ENCODE measurements at regions not wholly inside any gene's neighbourhood (a gene's known extent, or its start where the extent isn't known, plus 50 kb on each side); places are given as distances from the start of the nearest gene placed in this dataset.

GRCh38 chr5:157994906-157995519 is 136.1 kb upstream of the CLINT1 start:
- DNase-seq: peak; percentile 59 to 73
- H3K4me1 ChIP-seq: peaks cover 0 to 4% (median 0%) of the 10 kb centered on the region in 4 donors
- intact Hi-C loops (cut with DNase I; ENCODE audit: low total_unique reads): no loop called here

GRCh38 chr5:157993986-157994691 is 135.2 kb upstream of the CLINT1 start:
- peaks cover 0 to 4% (median 0%) of the 10 kb centered on the region in 4 donors for H3K4me1 ChIP-seq
- H3K9me3 ChIP-seq: no peaks in the 10 kb centered on the region
- H3K27me3 ChIP-seq: no peaks in the 10 kb centered on the region
- H3K36me3 ChIP-seq: no peaks in the 10 kb centered on the region
- intact Hi-C loops (cut with DNase I; ENCODE audit: low total_unique reads): loop anchor here (2.0 kb wide), 1 partner anchor 173 kb away; no protein-coding TSS in a partner anchor
- no peak overlapping the region for H3K27ac ChIP-seq
- TF ChIP-seq CTCF (IDR thresholded peaks at IDR 0.05): no peak
- DNase-seq: no peak
- H3K4me3 ChIP-seq: no peak overlapping the region

More at GRCh38 chr5:157994906-157995519, 136.1 kb upstream of the CLINT1 start:
- no peaks in the 10 kb centered on the region for H3K36me3 ChIP-seq
- H3K27me3 ChIP-seq: no peaks in the 10 kb centered on the region
- no peak overlapping the region for H3K4me3 ChIP-seq
- no peaks in the 10 kb centered on the region for H3K9me3 ChIP-seq
- peak; percentile 79 to 82 for TF ChIP-seq CTCF (IDR thresholded peaks at IDR 0.05)
- H3K27ac ChIP-seq: no peak overlapping the region

- H3K4me3 ChIP-seq: no peak overlapping the region
- H3K9me3 ChIP-seq: no peaks in the 10 kb centered on the region
- no peak for TF ChIP-seq CTCF (IDR thresholded peaks at IDR 0.05)
- no peak overlapping the region for H3K27ac ChIP-seq
- H3K4me1 ChIP-seq: peaks cover 0 to 4% (median 0%) of the 10 kb centered on the region in 4 donors
- H3K36me3 ChIP-seq: no peaks in the 10 kb centered on the region
- intact Hi-C loops (cut with DNase I; ENCODE audit: low total_unique reads): loop anchor here (2.0 kb wide), 1 partner anchor 172 kb away; no protein-coding TSS in a partner anchor
- no peak for DNase-seq
- no peaks in the 10 kb centered on the region for H3K27me3 ChIP-seq
Measured at GRCh38 chr5:157993201-157993600, 134.3 kb upstream of the CLINT1 start.

GRCh38 chr5:157990583-157991181 is 131.7 kb upstream of the CLINT1 start:
- no peak for DNase-seq
- Histone ChIP-seq H3K27me3 (no peaks in the 10 kb centered on the region), H3K27ac (no peak overlapping the region), H3K4me3 (no peak overlapping the region), H3K36me3 (no peaks in the 10 kb centered on the region), H3K9me3 (no peaks in the 10 kb centered on the region), H3K4me1 (peaks cover 0 to 4% (median 0%) of the 10 kb centered on the region in 4 donors)
- TF ChIP-seq CTCF (IDR thresholded peaks at IDR 0.05): no peak
- intact Hi-C loops (cut with DNase I; ENCODE audit: low total_unique reads): no loop called here

- H3K36me3 ChIP-seq: no peaks in the 10 kb centered on the region
- no peaks in the 10 kb centered on the region for H3K4me1 ChIP-seq
- H3K27me3 ChIP-seq: no peaks in the 10 kb centered on the region
- TF ChIP-seq CTCF (IDR thresholded peaks at IDR 0.05): no peak
- no peaks in the 10 kb centered on the region for H3K9me3 ChIP-seq
- H3K4me3 ChIP-seq: no peak overlapping the region
- no peak overlapping the region for H3K27ac ChIP-seq
- DNase-seq: no peak
- intact Hi-C loops (cut with DNase I; ENCODE audit: low total_unique reads): no loop called here
Measured at GRCh38 chr5:157989296-157989695, 130.4 kb upstream of the CLINT1 start.

Data from tibial artery (tissue), 4 donors.